ENCODE measurements at regions not wholly inside any gene's neighbourhood (a gene's known extent, or its start where the extent isn't known, plus 50 kb on each side); places are given as distances from the start of the nearest gene placed in this dataset.

GRCh38 chr1:177566495-177566894 is 395.7 kb downstream of the BRINP2 start:
- TF ChIP-seq CTCF (IDR thresholded peaks at IDR 0.05), result no peak

GRCh38 chr1:177561436-177561835 is 390.7 kb downstream of the BRINP2 start:
- TF ChIP-seq CTCF (IDR thresholded peaks at IDR 0.05), result no peak

- TF ChIP-seq CTCF (IDR thresholded peaks at IDR 0.05), result no peak
Observed at GRCh38 chr1:177558372-177558771, 387.6 kb downstream of the BRINP2 start.

- TF ChIP-seq CTCF (IDR thresholded peaks at IDR 0.05), result no peak
Observed at GRCh38 chr1:177556163-177556562, 385.4 kb downstream of the BRINP2 start.

GRCh38 chr1:177547200-177547599 is 376.4 kb downstream of the BRINP2 start:
- no peak for TF ChIP-seq CTCF (IDR thresholded peaks at IDR 0.05)

- no peak for TF ChIP-seq CTCF (IDR thresholded peaks at IDR 0.05)
Observed at GRCh38 chr1:177546346-177546745, 375.6 kb downstream of the BRINP2 start.

GRCh38 chr1:177526201-177526600 is 355.4 kb downstream of the BRINP2 start:
- TF ChIP-seq CTCF (IDR thresholded peaks at IDR 0.05), result no peak

GRCh38 chr1:177525176-177525575 is 354.4 kb downstream of the BRINP2 start:
- TF ChIP-seq CTCF (IDR thresholded peaks at IDR 0.05), result no peak

All from LNCAP (cell line).